HG02885 (cell line): ENCODE measurements at regions not wholly inside any gene's neighbourhood (a gene's known extent, or its start where the extent isn't known, plus 50 kb on each side); places are given as distances from the start of the nearest gene placed in this dataset.

Experiments used
- ATAC-seq: cut with Tn5 transposase; IDR thresholded peaks from one replicate; pipeline ENCODE4 v1.9.1; 2021; ENCODE audit warnings: mild to moderate bottlenecking; ENCODE audit not compliant: unreplicated experiment, poor library complexity

- ATAC-seq, result no peak
Measured at GRCh38 chr1:220322570-220322969, 50.3 kb upstream of the RAB3GAP2 start.
